ENCODE measurements at regions not wholly inside any gene's neighbourhood (a gene's known extent, or its start where the extent isn't known, plus 50 kb on each side); places are given as distances from the start of the nearest gene placed in this dataset.

DNA sequence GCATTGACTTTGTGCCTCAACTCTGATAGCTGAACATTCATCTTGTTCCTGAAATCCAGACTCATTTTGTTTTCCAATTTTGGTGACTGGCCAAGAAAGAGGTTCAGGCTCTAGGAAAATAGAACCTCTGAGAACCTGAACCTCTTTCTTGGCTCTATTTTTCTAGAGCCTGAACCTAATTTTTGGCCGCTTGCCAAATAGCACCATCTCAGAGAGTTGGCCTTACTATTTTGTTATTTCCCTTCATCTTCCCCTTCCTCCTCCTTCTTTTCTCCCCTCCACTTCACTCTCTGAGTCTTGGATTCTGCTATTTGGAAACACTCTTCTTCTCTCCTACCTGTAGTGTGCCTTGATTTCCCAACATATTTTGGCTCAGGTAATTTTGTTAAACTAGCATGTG is 114.4 kb upstream of the CNTN1 start:
- Histone ChIP-seq H2BK120ac (ENCODE audit: low read depth, low read length, poor library complexity, severe bottlenecking) (no peak overlapping the region), H2BK5ac (ENCODE audit: insufficient read length, low read length) (no peak overlapping the region), H3K23me2 (ENCODE audit: insufficient read length, low read depth, low read length, poor library complexity, severe bottlenecking) (no peaks in the 10 kb centered on the region), H3K4me2 (ENCODE audit: insufficient read depth, insufficient read length, low read length) (no peak overlapping the region), H2BK15ac (ENCODE audit: low read depth, low read length) (no peak overlapping the region), H3K56ac (ENCODE audit: insufficient read length, low read depth, low read length) (no peak overlapping the region), H3K79me1 (ENCODE audit: insufficient read depth, low read depth, low read length, poor library complexity, severe bottlenecking) (no peaks in the 10 kb centered on the region), H4K5ac (ENCODE audit: insufficient read length, low read depth, low read length) (no peak overlapping the region), H3K4me1 (ENCODE audit: insufficient read depth, low read length) (no peaks in the 10 kb centered on the region), H3K79me2 (ENCODE audit: insufficient read depth, low read length) (no peaks in the 10 kb centered on the region), H3K9me3 (ENCODE audit: control insufficient read depth, low read depth, low read length) (peaks cover 11% of the 10 kb centered on the region), H2AFZ (ENCODE audit: low read length) (no peak overlapping the region), H4K20me1 (ENCODE audit: control insufficient read depth, insufficient read depth, insufficient read length) (no peaks in the 10 kb centered on the region), H4K91ac (ENCODE audit: insufficient read length, low read depth, low read length) (no peak overlapping the region), H3K18ac (ENCODE audit: insufficient read length, low read depth, low read length) (no peak overlapping the region), H3T11ph (ENCODE audit: low read length) (no peak overlapping the region), H2BK20ac (ENCODE audit: low read depth, low read length, poor library complexity, severe bottlenecking) (no peak overlapping the region), H3K23ac (ENCODE audit: insufficient read length, low read depth, low read length) (no peak overlapping the region), H2AK5ac (ENCODE audit: insufficient read length, low read length) (no peak overlapping the region), H3K27ac (ENCODE audit: insufficient read length, low read depth, low read length) (no peak overlapping the region), H4K8ac (replicated peaks; ENCODE audit: insufficient read length, low read depth, low read length) (no peak overlapping the region), H3K9ac (ENCODE audit: extremely low read depth, insufficient read length, low read length) (no peak overlapping the region), H3K4ac (ENCODE audit: low read depth, low read length) (no peak overlapping the region), H3K27me3 (ENCODE audit: insufficient read depth, low read length) (no peaks in the 10 kb centered on the region), H2BK12ac (ENCODE audit: insufficient read length, low read depth, low read length) (no peak overlapping the region), H3K14ac (ENCODE audit: insufficient read depth, low read length) (no peak overlapping the region)
- TF ChIP-seq, protein P1, sequence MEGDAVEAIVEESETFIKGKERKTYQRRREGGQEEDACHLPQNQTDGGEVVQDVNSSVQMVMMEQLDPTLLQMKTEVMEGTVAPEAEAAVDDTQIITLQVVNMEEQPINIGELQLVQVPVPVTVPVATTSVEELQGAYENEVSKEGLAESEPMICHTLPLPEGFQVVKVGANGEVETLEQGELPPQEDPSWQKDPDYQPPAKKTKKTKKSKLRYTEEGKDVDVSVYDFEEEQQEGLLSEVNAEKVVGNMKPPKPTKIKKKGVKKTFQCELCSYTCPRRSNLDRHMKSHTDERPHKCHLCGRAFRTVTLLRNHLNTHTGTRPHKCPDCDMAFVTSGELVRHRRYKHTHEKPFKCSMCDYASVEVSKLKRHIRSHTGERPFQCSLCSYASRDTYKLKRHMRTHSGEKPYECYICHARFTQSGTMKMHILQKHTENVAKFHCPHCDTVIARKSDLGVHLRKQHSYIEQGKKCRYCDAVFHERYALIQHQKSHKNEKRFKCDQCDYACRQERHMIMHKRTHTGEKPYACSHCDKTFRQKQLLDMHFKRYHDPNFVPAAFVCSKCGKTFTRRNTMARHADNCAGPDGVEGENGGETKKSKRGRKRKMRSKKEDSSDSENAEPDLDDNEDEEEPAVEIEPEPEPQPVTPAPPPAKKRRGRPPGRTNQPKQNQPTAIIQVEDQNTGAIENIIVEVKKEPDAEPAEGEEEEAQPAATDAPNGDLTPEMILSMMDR (conservative IDR thresholded peaks at IDR 0.05), result no peak
- Mint-ChIP-seq H3K36me3 (ENCODE audit: insufficient read depth in 1 of 3, low read depth in 3 of 3) (peaks cover 10 to 26% (median 21%) of the 10 kb centered on the region in 3 experiments; a peak in 6 of 7 replicates), H3K4me1 (no peaks in the 10 kb centered on the region), H3K27me3 (ENCODE audit: low read depth) (peaks cover under 1% of the 10 kb centered on the region; the same call in 1 of the 2 replicates), H3K27ac (no peak overlapping the region), H3K9me3 (peaks cover 30 to 31% of the 10 kb centered on the region in 2 experiments), H3K4me3 (no peak overlapping the region)
- no peak for DNase-seq
- WGBS (ENCODE audit: extremely low coverage, insufficient read length, low lambda C conversion rate), result no CpG with 5 or more reads among the region's 1 CpG

Data from H9 (cell line).